Activated CD4-positive, CD25-positive, alpha-beta regulatory T cell treated with anti-CD3 and anti-CD28 coated beads, Interleukin-2, amount 50 U/mL, for 16 hours (primary cell): ENCODE measurements at regions not wholly inside any gene's neighbourhood (a gene's known extent, or its start where the extent isn't known, plus 50 kb on each side); places are given as distances from the start of the nearest gene placed in this dataset.

Experiments
- DNase-seq: peaks from one replicate; pipeline ENCODE4 v3.0.0-alpha.2; 2020; ENCODE audit warnings: low read depth, low spot score

DNA sequence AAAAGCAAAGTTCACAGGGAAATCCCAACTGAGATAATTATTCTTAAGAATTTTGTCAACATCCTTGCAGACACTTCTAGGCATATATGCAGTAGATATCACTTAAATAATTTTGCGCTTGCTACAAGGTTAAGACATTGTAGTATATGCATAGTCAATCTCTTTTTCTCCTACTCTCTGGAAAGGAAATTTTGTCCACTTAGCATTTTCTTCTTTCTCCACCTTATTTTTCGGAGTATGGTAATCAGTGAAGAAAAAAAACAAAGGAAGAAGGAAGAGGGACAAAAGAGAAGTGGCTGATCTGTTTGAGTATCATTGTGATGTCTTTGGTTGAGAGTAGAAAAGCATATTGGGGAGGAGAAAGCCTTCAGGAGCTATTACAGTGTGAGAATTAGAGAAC is 104.6 kb downstream of the LACC1 start:
- DNase-seq, result no peak

DNA sequence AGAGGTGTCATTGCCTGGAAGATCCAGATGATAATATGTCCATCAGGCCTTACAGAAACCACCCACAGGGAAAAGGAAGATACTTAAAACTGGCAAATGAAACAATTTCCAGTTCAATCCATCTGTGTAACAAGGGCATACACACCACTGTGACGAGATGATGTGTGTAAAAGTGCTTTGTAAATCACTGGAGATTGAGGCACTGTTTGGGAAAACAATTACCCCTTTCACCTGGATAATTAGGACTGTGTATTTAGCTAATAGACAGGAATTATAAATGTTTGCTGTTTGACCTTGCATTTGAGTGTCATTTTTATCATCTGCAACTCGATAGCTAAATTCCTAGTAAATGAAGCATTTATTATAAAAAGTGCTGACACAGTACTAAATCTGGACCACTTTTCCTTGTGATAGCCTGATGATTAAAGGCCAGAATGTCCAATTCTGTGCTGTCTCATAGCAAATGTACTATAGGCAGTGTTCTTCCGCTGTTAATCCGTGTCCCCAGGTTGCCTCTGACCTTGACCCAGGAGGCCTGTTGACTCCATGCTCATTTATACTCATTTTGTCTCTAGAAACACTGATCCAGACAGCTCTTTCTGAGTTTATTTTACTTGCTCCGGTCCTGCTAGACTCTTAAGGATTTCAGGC is 105.8 kb downstream of the LACC1 start:
- no peak for DNase-seq

DNA sequence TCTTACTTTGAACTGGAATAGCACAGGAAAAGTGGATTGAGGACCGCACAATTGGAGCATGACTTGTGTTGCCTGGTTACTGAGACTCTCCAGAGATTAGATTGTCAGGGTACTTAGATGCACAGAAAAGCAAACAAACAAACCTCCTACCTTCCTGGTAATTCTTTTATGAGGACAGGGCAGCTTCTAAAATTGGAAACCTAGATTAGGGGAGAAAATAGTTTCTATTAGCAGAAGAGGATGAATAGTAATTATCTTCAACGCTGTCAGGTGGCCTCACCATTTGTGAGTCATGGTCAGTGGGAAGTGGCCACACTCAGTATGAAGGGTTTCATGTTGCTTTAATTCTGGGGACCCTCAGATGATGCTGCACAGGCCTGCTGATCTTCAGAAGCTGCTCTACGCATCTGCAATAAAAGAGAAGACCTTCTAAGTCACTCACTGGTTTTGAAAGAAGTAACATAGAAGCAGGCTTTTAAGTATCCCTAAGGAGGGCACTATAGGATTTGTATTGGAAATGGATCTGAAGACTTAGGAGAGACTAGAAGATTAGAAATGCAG is 106.8 kb downstream of the LACC1 start:
- DNase-seq, result no peak

DNA sequence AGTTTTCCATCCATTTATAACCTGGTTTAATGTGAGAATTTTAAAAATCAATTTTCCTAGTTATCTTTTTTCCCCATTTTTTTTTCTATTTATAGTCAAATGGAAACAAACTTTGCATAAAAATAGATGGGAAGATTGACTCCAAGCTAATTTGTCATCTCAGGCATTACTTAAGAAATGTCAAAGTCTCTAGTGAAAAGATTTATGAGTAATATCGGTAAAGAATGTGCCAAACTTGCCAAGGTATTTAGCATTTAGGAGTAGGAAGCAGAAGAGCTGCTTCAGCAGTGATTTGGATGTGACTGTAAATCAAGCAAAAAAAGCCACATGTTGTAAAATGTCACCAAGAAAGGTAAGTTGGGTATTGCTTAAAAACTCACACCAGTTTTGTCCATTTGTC is 108.6 kb downstream of the LACC1 start:
- no peak for DNase-seq

DNA sequence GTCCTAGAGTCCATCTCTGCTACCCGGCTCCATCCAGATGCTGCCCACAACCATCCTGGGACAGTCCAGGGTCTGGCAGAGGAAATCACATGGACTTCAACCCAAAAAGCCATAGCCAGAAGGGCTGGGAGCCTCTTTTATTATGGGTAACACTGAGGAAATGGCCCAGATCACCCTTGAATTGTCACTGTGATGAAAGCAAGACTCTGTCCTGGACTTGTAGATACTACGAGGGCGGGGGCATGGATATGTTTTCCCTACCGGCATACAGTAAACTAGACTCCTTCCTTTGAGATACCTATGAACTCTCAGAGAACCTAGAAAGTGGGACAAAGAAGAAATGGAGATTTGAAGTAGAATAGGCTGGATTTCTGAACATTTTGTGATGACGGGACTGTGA is 110.3 kb downstream of the LACC1 start:
- no peak for DNase-seq

DNA sequence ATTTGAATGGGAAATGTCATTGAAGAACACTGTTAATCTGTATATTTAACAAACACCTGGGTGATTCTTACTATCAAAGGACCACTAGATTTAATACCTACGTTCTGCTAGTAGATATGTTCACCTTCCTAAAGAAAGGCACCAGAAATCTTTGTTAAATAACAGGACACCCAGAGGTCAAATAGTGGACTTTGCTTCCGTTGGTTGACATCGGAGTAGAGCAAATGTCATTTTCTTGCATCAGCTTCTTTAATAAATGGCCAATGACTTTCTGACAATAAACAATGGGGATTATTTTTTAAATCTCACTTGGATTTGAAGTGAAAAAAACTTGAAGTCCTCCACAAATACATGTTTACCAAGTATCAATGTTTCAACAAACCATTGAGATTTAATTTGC is 111.1 kb downstream of the LACC1 start:
- DNase-seq, result no peak

DNA sequence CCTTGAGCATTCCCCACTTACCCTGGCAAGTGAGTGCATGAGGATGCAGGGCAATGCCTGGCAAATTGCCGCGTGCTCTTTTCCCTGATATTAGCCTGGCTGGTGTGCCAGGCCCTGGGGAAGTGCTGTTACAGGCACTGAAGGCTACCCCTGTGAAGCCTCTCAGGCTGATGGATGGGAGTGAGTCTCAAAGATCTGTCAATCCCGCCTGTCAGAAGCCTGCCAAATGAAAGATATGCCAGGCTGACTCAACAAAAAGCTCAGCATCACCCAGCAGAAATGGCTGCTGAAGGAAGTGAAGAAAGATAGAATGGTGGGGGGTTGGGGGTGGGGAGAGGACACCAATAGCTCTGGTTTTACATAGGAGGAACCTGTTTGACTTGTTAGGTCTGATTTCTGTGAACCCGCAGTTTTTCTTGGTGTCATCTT is 112.1 kb downstream of the LACC1 start:
- no peak for DNase-seq

DNA sequence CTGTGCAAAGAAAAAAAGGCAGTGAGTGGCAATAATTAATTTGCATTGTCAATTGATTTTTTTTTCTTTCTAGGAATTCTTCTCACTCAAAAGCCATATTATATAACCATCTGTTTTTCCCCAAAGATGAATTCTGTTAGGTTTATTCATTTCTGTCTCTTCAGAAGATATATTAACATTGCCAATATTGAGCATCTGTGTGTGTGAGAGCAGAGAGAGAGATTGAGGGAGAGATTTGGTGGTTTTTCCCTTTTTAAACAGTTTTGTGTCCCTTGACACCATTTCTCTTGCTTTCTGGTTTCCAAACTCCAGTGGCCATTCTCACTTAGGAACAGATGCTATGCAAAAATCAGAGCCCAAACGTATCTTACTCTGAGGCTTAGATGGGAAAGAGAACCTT is 112.5 kb downstream of the LACC1 start:
- no peak for DNase-seq

DNA sequence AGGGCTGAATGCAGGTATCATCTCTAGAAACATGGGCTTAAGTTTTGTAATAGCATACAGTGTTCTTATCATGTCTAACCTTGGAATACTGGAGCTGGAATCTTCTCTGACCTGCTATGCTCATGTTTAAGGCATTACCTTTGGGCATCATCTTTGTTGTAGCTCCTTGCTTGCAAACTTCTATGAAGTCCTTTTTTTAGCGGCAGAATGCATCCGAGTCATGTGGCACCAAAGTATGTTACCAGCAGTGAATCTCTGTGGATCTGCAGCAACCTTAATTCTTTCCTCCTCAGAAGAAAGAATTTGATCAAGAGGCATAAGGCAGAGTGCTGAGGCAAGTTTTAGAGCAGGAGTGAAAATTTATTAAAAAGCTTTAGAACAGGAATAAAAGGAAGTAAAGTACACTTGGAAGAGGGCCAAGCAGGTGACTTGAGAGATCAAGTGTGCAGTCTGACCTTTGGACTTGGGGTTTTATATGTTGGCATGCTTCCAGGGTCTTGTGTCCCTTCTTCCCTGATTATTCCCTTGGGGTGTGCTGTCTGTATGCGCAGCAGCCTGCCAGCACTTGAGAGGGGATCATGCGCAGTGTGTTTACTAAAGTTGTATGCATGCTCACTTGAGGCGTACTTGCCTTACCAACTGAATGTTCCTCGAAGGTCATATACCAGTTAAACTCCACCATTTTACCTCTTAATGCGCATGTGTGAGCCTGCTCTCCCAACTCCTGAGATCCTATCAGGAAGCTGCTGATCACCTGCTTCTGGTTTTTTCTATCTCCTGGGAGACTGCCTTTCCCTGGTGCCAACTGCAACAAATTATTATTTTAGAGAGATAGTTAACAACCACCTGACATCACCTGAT is 115.5 kb downstream of the LACC1 start:
- no peak for DNase-seq

DNA sequence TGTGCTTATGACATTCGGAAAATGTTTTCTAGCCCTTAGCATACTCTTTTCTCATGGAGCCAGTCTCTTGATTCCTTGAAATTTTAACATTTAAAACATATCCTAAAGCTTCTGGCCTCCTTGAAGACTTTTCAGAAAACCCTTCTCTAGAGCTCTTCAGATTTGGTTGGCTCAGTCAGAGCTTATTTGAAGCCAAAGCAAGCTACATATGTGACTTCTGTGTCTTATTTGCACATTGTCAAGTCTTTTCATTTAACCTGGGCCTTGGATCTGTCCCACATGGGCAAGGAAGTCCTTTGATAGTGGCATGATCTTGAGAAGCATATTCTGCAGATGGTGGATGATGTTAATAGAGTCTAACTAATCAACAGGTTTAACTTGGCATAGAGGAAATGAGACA is 116.5 kb downstream of the LACC1 start:
- DNase-seq, result no peak

DNA sequence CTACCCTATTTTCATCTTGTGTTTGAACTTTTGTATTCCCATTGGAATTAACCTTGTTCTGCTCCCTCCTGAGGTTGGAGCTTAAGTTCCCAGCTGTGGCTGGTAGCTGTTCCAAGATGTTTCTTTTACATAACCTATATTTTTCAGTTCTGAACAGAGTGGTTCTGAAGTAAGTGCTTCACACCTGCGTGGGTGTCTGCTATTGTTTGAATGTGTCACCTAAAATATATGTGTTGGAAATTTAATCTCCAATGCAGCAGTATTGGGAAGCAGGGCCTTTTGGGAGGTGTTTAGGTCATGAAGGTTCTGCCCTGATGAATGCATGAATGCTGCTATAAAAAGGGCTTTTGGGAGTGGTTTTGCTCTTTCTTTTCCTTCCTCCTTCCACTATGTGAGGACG is 123.8 kb downstream of the LACC1 start:
- no peak for DNase-seq

DNA sequence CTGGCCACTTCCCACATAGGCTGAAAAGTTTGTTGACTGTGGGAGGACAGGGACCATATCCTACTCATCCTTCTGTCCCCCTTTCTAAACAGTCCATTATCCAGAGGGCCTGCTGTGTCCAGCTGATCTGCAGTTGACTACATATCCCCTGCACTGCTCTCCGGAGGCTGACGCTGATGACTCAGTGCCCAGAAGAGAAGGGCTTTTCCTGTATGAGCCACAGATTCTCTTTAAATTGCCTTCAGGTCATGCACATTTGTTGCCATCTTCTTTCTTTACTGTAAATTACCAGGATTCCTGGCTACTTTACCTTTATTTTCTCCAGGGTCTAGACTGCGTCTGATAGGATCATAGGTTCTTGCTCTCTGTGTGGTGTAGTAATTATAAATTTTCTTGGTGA is 125.2 kb downstream of the LACC1 start:
- DNase-seq, result no peak

DNA sequence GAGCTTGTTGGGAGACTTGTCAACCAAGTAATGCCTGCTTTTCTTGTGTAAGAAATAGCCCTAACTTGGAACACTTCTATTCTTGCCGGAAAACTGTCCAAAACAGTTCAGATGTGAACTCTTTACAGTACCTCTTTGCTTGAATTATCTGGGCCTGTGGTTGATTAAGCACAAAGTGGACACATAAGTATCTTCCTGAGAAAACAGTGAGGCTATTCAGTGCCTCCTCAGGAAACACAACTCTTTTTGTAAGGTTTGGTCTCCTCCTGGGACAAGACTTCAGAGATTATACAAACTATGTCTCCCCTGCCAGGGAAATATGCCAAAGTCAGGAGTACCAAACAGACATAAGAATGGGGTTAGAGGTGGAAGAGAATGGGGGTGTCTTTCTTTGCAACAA is 127.7 kb downstream of the LACC1 start:
- no peak for DNase-seq

DNA sequence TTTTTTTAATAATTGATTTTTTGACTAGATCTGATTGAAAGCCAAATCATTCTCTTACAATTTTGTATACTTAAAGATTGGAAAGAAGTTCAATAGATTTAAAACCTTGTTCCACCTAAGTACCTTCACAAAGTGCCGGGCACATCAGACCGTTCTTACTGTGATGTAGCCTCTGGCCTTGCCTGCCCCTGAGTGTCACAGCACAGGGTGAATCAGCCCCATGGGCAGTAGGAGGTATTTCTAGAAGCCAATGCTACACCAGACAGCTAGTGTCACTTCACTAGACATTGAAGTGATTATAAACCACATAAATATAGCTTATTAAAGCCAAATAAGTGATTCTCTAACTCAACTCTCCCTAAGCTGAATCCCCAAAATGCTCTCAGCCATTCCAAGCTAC is 131.3 kb downstream of the LACC1 start:
- DNase-seq, result no peak

DNA sequence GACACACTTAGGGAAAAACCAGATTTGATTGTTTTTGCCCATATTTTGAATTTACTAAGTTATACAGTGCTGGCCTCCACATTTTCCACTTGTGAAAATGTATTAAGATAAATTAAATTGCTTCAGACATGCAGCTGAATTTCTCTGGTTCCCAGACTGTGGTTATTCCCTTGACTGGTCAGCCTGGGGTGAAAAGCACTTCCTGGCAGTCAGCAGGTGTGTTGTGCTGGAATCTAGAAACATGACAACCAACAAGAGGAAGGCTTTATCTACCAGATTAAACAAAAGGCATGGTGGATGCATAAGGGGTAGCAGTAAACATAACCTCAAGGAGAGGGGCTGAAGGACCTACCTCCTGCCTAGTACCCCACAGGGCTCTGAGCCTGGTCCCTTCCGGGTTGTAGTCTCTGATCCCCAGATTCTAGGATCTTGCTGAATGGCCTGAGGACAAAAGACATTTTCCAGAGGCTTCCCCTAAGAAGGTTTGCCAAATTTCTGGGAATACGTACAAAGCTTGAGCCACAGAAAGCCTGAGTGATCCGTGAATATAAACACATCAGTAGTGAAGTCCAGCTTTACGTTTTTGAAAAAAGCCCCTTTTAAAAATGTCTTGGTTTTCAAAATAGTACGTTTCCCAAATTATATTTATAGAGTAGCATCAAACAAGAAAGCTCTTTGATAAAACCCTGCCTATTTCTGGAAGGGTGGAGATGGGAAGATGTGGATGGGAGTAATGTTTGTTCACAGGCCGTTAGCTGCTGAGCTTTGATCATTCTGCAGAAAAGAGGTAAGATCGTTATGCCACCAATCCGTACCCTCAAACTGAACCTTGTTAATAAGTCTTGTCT is 133.4 kb downstream of the LACC1 start:
- DNase-seq, result no peak

DNA sequence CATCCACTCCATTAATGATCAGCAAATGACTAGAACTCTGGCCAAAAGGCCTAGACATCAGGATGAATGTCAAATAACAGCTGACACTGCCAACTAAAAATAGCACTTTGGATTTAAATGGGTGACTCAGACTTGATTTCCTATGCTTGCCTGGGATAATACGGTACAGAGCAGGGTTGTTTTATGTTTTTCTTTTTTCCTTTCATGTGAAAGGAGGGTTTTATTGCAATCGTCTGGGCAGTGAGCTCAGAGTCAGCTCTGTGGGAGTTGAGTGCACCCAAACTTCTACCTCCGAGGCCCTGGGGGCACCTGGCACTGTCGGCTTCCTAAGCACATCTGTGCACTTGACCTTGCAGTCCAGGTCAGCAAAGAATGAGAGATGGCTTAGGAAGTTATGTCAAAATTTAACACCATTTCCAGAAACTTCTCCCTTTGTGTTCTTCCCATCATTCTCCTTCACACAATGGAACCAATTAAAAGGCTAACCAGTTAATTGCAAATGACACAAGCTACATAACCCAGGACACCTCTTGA is 134.1 kb downstream of the LACC1 start:
- no peak for DNase-seq

DNA sequence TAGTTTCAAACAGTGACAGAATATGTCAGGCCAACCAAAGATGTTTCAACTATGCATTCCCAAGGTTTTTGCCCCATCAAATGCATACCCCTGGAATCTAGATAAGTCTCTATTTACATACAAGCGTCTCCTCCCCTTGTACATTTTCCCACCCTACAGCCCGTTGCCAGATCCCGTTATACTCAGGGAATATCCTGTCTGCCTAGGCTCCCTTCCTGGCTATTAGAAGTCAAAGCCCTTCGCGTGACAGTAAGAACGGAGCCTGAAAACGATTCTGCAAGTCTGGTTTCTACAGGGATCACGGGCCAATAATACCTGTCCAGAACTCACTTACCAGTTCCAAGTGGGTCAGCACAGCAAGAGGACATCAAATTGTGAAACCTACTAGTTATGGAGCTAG is 134.8 kb downstream of the LACC1 start:
- DNase-seq, result no peak

DNA sequence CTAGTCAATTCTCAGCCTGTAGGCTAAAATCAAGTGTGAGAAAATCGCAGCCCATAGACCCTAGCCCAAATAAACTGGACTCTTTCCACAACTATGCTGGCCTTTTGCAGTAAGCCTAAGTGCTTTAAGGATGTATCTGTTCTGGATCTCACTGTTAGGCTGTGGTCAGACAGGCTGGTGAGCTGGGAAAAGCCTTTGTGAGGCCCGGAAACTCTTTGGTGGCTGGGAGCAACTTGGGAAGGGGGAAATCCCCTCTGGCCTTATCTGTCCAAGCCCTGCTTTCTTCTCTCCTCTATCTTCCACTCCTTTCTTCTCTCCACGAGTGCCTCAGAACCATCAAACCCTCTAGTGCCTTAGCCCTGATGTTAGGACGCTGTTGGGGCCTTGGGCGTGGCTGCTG is 135.4 kb downstream of the LACC1 start:
- no peak for DNase-seq

DNA sequence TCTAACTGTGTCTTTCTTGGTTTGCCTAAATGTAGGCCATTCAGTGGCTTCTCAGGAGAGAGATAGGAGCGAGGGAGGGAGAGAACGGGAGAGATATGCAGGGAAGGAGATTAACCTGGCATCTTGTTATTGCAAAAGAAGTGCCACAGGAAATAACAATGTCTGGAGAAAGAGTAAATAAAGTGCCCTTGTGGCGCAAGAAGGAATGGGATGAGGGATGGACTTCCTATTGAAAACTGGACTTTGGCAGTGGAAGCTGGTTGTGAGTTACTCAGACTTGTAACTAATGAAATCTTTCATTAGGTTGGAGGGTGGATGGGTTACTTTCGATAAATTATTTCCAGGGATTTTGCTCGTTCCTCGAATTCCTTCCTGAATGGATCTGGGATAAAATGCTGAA is 136.1 kb downstream of the LACC1 start:
- no peak for DNase-seq

DNA sequence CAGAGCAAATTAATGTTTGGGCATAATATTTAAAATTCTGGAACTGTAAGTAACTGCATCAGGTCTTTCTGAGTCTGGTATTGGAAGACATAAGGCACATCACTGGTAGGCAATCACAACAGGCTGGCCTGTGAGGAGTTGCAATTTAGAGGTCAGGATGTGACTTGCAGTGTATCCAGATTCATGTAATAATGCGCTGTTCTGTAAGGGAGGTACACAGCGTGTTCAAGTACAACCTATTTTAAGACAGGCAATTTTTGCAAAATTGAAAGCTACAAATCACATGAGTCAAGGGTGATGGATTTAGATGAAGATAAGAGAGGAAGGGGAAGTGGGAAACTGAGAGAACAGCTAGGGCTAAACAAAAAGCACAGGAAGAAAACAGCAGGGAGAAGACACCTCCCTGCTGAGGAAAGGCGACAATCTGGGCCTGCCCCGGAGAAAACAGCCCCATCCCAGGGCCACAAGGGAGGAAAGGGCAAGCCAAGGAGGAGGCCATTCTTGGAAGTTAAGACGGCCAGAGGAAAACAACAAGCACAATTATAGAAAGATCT is 138.1 kb downstream of the LACC1 start:
- DNase-seq, result no peak

DNA sequence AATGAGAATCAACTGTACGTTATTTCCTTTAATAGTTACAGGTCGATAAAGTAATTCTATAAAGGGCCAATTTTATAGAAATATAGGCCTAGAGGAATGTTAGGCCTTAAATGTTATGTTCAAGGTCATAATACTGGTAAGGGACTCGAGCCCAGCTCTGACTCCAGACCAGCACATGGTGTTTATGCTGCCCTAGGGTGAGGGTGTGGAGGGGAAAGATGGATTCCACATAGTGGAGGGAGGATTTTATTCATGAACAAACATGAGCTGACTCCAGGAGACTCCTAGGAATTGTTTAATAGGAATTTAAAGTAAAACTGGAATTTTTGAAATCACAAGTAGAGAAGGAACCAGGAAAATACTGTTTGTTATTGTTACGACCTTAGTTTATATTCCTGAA is 139.9 kb downstream of the LACC1 start:
- DNase-seq, result no peak

DNA sequence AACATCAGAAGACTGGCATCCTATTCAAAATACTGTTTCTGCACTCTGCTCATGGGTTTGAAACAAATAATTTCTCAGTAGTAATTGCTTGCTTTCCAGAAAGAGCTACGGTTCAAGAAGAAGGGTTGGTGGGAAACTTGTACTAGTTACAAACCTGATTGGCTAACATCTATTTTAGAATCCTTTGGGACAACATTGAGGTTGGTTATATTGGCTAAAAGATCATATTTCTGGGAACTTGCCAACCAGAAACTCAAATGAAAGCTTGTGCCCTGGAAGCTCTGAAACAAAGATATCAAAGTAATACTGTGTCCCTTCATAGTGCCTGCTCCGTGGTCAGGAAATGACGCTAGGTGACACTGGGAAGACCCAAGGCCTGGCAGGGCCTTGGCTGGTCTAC is 141.7 kb downstream of the LACC1 start:
- no peak for DNase-seq
